Ascending aorta (tissue), 2 donors: ENCODE measurements at regions not wholly inside any gene's neighbourhood (a gene's known extent, or its start where the extent isn't known, plus 50 kb on each side); places are given as distances from the start of the nearest gene placed in this dataset.
"Not testable (repeated sequence)": the region's sequence is repeated elsewhere in the genome, so short reads cannot be mapped to it uniquely, and the experiment has no call there.

ENCODE experiments used
- DNase-seq, 2 donors: peaks; one replicate each; pipeline ENCODE4 v3.0.0-alpha.2; 2019; ENCODE audit warnings: low spot score in 2 of 2
- H3K27ac ChIP-seq, 2 donors: fragments of 200-600 bp; sonication (generic); one replicate each; pipeline ENCODE4 v1.5.1; 2016 to 2017; ENCODE audit warnings: mild to moderate bottlenecking in 1 of 2
- H3K27me3 ChIP-seq: fragments of 200-600 bp; sonication (generic); one replicate; pipeline ENCODE4 v1.5.1; 2017
- H3K36me3 ChIP-seq, 2 donors: fragments of 200-600 bp; sonication (generic); one replicate each; pipeline ENCODE4 v1.5.1; 2016
- H3K4me1 ChIP-seq, 2 donors: fragments of 200-600 bp; sonication (generic); one replicate each; pipeline ENCODE4 v1.5.1; 2016 to 2017; ENCODE audit warnings: mild to moderate bottlenecking in 1 of 2
- H3K4me3 ChIP-seq, 2 donors: fragments of 200-600 bp; sonication (generic); one replicate each; pipeline ENCODE4 v1.5.1; 2016 to 2017; ENCODE audit warnings: mild to moderate bottlenecking in 1 of 2
- H3K9me3 ChIP-seq, 2 donors: fragments of 200-600 bp; sonication (generic); one replicate each; pipeline ENCODE4 v1.5.1; 2016
- intact Hi-C: fragments of 100-400 bp; cut with DNase I; formaldehyde crosslinking; loops from one replicate; pipeline ENCODE4 v1.15.1; 2023
- TF ChIP-seq, protein P1 (sequence below), 3 experiments: fragments of 200-600 bp in 2 of 3; fragments of 450-650 bp in 1 of 3; sonication (generic) in 2 of 3; IDR thresholded peaks; one replicate each; pipeline ENCODE4 v1.5.1; 2016 to 2019; ENCODE audit warnings: antibody characterized with exemption in 3 of 3, mild to moderate bottlenecking in 1 of 3, moderate library complexity in 1 of 3

DNA sequence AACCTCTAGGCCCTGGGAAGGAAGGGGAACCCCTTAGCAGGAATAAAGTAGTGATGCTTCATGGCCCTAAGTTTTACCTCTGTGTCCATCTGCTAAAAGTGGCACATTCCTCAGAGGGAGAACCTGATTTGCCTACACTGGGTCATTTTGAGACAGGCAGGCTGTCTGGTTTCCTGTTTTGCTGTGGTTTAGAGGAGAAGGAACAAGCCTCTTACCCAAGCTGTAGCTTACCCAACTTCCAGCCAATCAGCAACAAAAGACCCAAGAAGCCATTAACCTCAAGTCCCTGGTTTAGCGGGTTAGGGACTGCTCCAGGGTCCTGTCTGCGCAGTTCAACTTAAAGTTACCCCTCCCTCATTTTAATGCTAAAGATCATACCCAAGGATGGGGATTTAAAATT is 411.0 kb downstream of the MAT2B start:
- Histone ChIP-seq H3K4me3 (no peak overlapping the region), H3K27ac (no peak overlapping the region), H3K27me3 (no peaks in the 10 kb centered on the region), H3K4me1 (no peaks in the 10 kb centered on the region), H3K9me3 (no peaks in the 10 kb centered on the region), H3K36me3 (no peaks in the 10 kb centered on the region)
- no peak for DNase-seq
- intact Hi-C loops, result no loop called here
- TF ChIP-seq, protein P1, sequence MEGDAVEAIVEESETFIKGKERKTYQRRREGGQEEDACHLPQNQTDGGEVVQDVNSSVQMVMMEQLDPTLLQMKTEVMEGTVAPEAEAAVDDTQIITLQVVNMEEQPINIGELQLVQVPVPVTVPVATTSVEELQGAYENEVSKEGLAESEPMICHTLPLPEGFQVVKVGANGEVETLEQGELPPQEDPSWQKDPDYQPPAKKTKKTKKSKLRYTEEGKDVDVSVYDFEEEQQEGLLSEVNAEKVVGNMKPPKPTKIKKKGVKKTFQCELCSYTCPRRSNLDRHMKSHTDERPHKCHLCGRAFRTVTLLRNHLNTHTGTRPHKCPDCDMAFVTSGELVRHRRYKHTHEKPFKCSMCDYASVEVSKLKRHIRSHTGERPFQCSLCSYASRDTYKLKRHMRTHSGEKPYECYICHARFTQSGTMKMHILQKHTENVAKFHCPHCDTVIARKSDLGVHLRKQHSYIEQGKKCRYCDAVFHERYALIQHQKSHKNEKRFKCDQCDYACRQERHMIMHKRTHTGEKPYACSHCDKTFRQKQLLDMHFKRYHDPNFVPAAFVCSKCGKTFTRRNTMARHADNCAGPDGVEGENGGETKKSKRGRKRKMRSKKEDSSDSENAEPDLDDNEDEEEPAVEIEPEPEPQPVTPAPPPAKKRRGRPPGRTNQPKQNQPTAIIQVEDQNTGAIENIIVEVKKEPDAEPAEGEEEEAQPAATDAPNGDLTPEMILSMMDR (IDR thresholded peaks at IDR 0.05), result no peak

GRCh38 chr5:163916861-163917260 is 411.4 kb downstream of the MAT2B start:
- TF ChIP-seq, protein P1 (IDR thresholded peaks at IDR 0.05), result no peak
- H3K36me3 ChIP-seq, result no peaks in the 10 kb centered on the region
- H3K27ac ChIP-seq, result no peak overlapping the region
- H3K9me3 ChIP-seq, result no peaks in the 10 kb centered on the region
- H3K27me3 ChIP-seq, result no peaks in the 10 kb centered on the region
- intact Hi-C loops, result no loop called here
- H3K4me1 ChIP-seq, result no peaks in the 10 kb centered on the region
- DNase-seq, result no peak
- H3K4me3 ChIP-seq, result no peak overlapping the region

- Histone ChIP-seq H3K36me3 (no peaks in the 10 kb centered on the region), H3K27ac (no peak overlapping the region), H3K4me1 (no peaks in the 10 kb centered on the region), H3K9me3 (no peaks in the 10 kb centered on the region), H3K27me3 (no peaks in the 10 kb centered on the region), H3K4me3 (no peak overlapping the region)
- TF ChIP-seq, protein P1 (IDR thresholded peaks at IDR 0.05), result no peak
- intact Hi-C loops, result no loop called here
- DNase-seq, result no peak
These were observed 412.3 kb downstream of the MAT2B start for GRCh38 chr5:163917747-163918146.

DNA sequence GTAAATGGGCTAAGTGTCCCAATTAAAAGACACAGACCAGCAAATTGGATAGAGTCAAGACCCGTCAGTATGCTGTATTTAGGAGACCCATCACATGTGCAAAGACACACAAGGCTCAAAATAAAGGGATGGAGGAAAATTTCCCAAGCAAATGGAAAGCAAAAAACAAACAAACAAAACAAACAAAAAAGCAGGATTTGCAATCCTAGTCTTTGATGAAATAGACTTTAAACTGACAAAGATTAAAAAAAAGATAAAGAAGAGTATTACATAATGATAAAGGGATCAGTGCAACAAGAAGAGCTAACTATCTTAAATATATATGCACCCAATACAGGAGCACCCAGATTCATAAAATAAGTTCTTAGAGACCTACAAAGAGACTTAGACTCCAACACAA is 429.6 kb downstream of the MAT2B start:
- DNase-seq, H3K4me1 ChIP-seq, H3K36me3 ChIP-seq, H3K27me3 ChIP-seq, intact Hi-C loops, H3K9me3 ChIP-seq, H3K27ac ChIP-seq, H3K4me3 ChIP-seq: not testable (repeated sequence)

GRCh38 chr5:163938595-163938994 is 433.2 kb downstream of the MAT2B start:
- intact Hi-C loops, result no loop called here

DNA sequence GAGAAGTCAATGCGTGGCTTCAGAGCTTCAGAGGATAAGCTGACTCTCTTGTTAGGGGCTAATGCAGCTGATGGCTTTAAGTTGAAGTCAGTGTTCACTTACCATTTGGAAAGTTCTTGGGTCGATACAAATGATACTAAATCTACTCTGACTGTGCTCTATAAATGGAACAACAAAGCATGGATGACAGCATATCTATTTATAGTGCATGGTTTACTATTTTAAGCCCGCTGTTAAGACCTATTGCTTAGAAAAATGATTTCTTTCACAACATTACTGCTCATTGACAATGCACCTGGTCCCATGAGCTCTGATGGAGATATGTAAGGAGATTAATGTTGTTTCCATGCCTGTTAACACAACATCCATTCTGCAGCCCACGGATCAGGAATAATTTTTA is 435.7 kb downstream of the MAT2B start:
- no peaks in the 10 kb centered on the region for H3K4me1 ChIP-seq
- no peaks in the 10 kb centered on the region for H3K9me3 ChIP-seq
- no peaks in the 10 kb centered on the region for H3K27me3 ChIP-seq
- intact Hi-C loops, result no loop called here
- no peak for DNase-seq
- TF ChIP-seq, protein P1 (IDR thresholded peaks at IDR 0.05), result no peak
- H3K4me3 ChIP-seq, result no peak overlapping the region
- no peak overlapping the region for H3K27ac ChIP-seq
- no peaks in the 10 kb centered on the region for H3K36me3 ChIP-seq

More at GRCh38 chr5:163938595-163938994, 433.2 kb downstream of the MAT2B start:
- H3K9me3 ChIP-seq, result no peaks in the 10 kb centered on the region
- H3K4me3 ChIP-seq, result no peak overlapping the region
- H3K36me3 ChIP-seq, result no peaks in the 10 kb centered on the region
- H3K27me3 ChIP-seq, result no peaks in the 10 kb centered on the region
- H3K27ac ChIP-seq, result no peak overlapping the region
- TF ChIP-seq, protein P1 (IDR thresholded peaks at IDR 0.05), result no peak
- DNase-seq, result no peak
- no peaks in the 10 kb centered on the region for H3K4me1 ChIP-seq
